Endodermal cell (in vitro differentiated cells): ENCODE measurements at regions not wholly inside any gene's neighbourhood (a gene's known extent, or its start where the extent isn't known, plus 50 kb on each side); places are given as distances from the start of the nearest gene placed in this dataset.

Experiments used
- DNase-seq: peaks from one replicate; pipeline ENCODE4 v3.0.0-alpha.2; 2017
- H3K27ac ChIP-seq: 2 replicates; pipeline ENCODE4 v1.5.1; 2013; ENCODE audit warnings: mild to moderate bottlenecking, low read depth, low read length, moderate library complexity
- H3K27me3 ChIP-seq: 2 replicates; pipeline ENCODE4 v1.6.1; 2013; ENCODE audit warnings: mild to moderate bottlenecking, low read length, moderate library complexity; ENCODE audit not compliant: insufficient read depth, control insufficient read depth, poor library complexity, severe bottlenecking
- H3K36me3 ChIP-seq: 2 replicates; pipeline ENCODE4 v1.7.0; 2013; ENCODE audit warnings: mild to moderate bottlenecking, low read length, moderate library complexity; ENCODE audit not compliant: control insufficient read depth, insufficient read depth
- H3K4me1 ChIP-seq: one replicate; pipeline ENCODE4 v1.7.0; 2013; ENCODE audit warnings: low read length; ENCODE audit not compliant: control insufficient read depth, insufficient read depth
- H3K4me3 ChIP-seq: 2 replicates; pipeline ENCODE4 v1.5.1; 2013; ENCODE audit warnings: mild to moderate bottlenecking, low read length, moderate library complexity
- H3K9ac ChIP-seq: 2 replicates; pipeline ENCODE4 v1.6.1; 2013; ENCODE audit warnings: mild to moderate bottlenecking, low read length, moderate library complexity; ENCODE audit not compliant: poor library complexity, severe bottlenecking; ENCODE audit errors: extremely low read depth
- H3K9me3 ChIP-seq: 2 replicates; pipeline ENCODE4 v1.6.1; 2013; ENCODE audit warnings: mild to moderate bottlenecking, low read length, moderate library complexity; ENCODE audit not compliant: control insufficient read depth
- H3K27ac Mint-ChIP-seq: 2 replicates; pipeline ENCODE4 v1.8.0; 2020; ENCODE audit warnings: mixed read lengths
- H3K27me3 Mint-ChIP-seq: 2 replicates; pipeline ENCODE4 v1.8.0; 2021; ENCODE audit warnings: mild to moderate bottlenecking, mixed read lengths; ENCODE audit not compliant: insufficient read depth
- H3K36me3 Mint-ChIP-seq: 2 replicates; pipeline ENCODE4 v1.8.0; 2020; ENCODE audit warnings: low read depth, mixed read lengths
- H3K4me1 Mint-ChIP-seq: 2 replicates; pipeline ENCODE4 v1.8.0; 2020; ENCODE audit warnings: mixed read lengths
- H3K4me3 Mint-ChIP-seq: 2 replicates; pipeline ENCODE4 v1.8.0; 2020; ENCODE audit warnings: mild to moderate bottlenecking, moderate library complexity, mixed read lengths
- H3K9me3 Mint-ChIP-seq: 2 replicates; pipeline ENCODE4 v1.8.0; 2020; ENCODE audit warnings: mild to moderate bottlenecking, mixed read lengths
- CTCF ChIP-seq: fragments of 200-600 bp; sonication (generic); conservative IDR thresholded peaks from 2 replicates; pipeline ENCODE4 v1.5.0; 2021; ENCODE audit warnings: antibody characterized with exemption, mild to moderate bottlenecking
- WGBS, 2 experiments: methylation state at CpG; one replicate each; pipeline versions ENCODE4 v1.1.5 to v1.1.7; 2013; ENCODE audit warnings: missing lambda C conversion rate in 2 of 2, mixed read lengths in 1 of 2; ENCODE audit not compliant: insufficient coverage in 1 of 2, insufficient read length in 1 of 2; 5-methylcytosine and 5-hydroxymethylcytosine counted together

GRCh38 chr10:130510755-130511154 lies 374.6 kb downstream of the GLRX3 start:
- DNase-seq: no peak
- H3K9me3 Mint-ChIP-seq: no peaks in the 10 kb centered on the region
- H3K4me1 Mint-ChIP-seq: no peaks in the 10 kb centered on the region
- H3K4me3 Mint-ChIP-seq: no peak overlapping the region
- H3K9ac ChIP-seq: no peak overlapping the region
- no peaks in the 10 kb centered on the region for H3K4me1 ChIP-seq
- no peak overlapping the region for H3K27ac Mint-ChIP-seq
- 93 to 94% methylated on average over 8 to 9 of the region's 9 CpGs for WGBS, 2 experiments
- no peaks in the 10 kb centered on the region for H3K27me3 ChIP-seq
- H3K27me3 Mint-ChIP-seq: peaks cover 6% of the 10 kb centered on the region
- no peaks in the 10 kb centered on the region for H3K36me3 Mint-ChIP-seq
- no peak overlapping the region for H3K27ac ChIP-seq
- no peaks in the 10 kb centered on the region for H3K9me3 ChIP-seq
- no peaks in the 10 kb centered on the region for H3K36me3 ChIP-seq
- no peak overlapping the region for H3K4me3 ChIP-seq
- no peak for TF ChIP-seq CTCF

GRCh38 chr10:130511766-130512165 lies 375.6 kb downstream of the GLRX3 start:
- no peak for DNase-seq
- H3K27ac ChIP-seq: no peak overlapping the region
- no peaks in the 10 kb centered on the region for H3K27me3 ChIP-seq
- no peaks in the 10 kb centered on the region for H3K36me3 ChIP-seq
- 82 to 83% methylated on average over 9 of the region's 10 CpGs for WGBS, 2 experiments
- no peaks in the 10 kb centered on the region for H3K9me3 ChIP-seq
- no peak overlapping the region for H3K4me3 Mint-ChIP-seq
- H3K9ac ChIP-seq: no peak overlapping the region
- H3K36me3 Mint-ChIP-seq: no peaks in the 10 kb centered on the region
- H3K4me1 ChIP-seq: no peaks in the 10 kb centered on the region
- no peak overlapping the region for H3K27ac Mint-ChIP-seq
- H3K9me3 Mint-ChIP-seq: no peaks in the 10 kb centered on the region
- H3K4me3 ChIP-seq: no peak overlapping the region
- peaks cover 2% of the 10 kb centered on the region for H3K27me3 Mint-ChIP-seq
- no peaks in the 10 kb centered on the region for H3K4me1 Mint-ChIP-seq
- no peak for TF ChIP-seq CTCF

GRCh38 chr10:130512936-130513335 lies 376.7 kb downstream of the GLRX3 start:
- H3K27ac ChIP-seq: no peak overlapping the region
- H3K27me3 Mint-ChIP-seq: peaks cover 2% of the 10 kb centered on the region
- DNase-seq: no peak
- no peaks in the 10 kb centered on the region for H3K9me3 ChIP-seq
- 77 to 80% methylated on average over 1 of the region's 1 CpG for WGBS, 2 experiments
- no peak overlapping the region for H3K4me3 Mint-ChIP-seq
- no peaks in the 10 kb centered on the region for H3K4me1 Mint-ChIP-seq
- no peak overlapping the region for H3K9ac ChIP-seq
- TF ChIP-seq CTCF: no peak
- H3K9me3 Mint-ChIP-seq: no peaks in the 10 kb centered on the region
- no peaks in the 10 kb centered on the region for H3K36me3 ChIP-seq
- H3K4me1 ChIP-seq: no peaks in the 10 kb centered on the region
- H3K27ac Mint-ChIP-seq: no peak overlapping the region
- H3K27me3 ChIP-seq: no peaks in the 10 kb centered on the region
- no peak overlapping the region for H3K4me3 ChIP-seq
- no peaks in the 10 kb centered on the region for H3K36me3 Mint-ChIP-seq
